Natural killer cell (primary cell): ENCODE measurements at regions not wholly inside any gene's neighbourhood (a gene's known extent, or its start where the extent isn't known, plus 50 kb on each side); places are given as distances from the start of the nearest gene placed in this dataset.

Source experiments
- ATAC-seq, 3 donors: fragments of 150-1000 bp in 2 of 3; fragments of 200-7000 bp in 1 of 3; cut with Tn5 transposase; 1 replicate in 1 of 3; 2 replicates in 2 of 3; pipeline ENCODE4 v1.10.0; 2021; ENCODE audit warnings: mild to moderate bottlenecking in 2 of 3, moderate library complexity in 2 of 3
- DNase-seq, 2 donors: peaks; one replicate each; pipeline versions ENCODE4 v3.0.0 to v3.0.0-alpha.2; 2013 to 2021; ENCODE audit warnings: mixed read lengths in 1 of 2
- H3K27ac ChIP-seq: one replicate; pipeline ENCODE4 v1.5.1; 2013; ENCODE audit warnings: mild to moderate bottlenecking, low read length
- H3K27me3 ChIP-seq: one replicate; pipeline ENCODE4 v1.6.1; 2013; ENCODE audit warnings: low read length; ENCODE audit not compliant: control insufficient read depth, insufficient read depth
- H3K36me3 ChIP-seq: one replicate; pipeline ENCODE4 v1.6.1; 2013; ENCODE audit warnings: low read length; ENCODE audit not compliant: control insufficient read depth, insufficient read depth
- H3K4me1 ChIP-seq: one replicate; pipeline ENCODE4 v1.6.1; 2013; ENCODE audit warnings: low read length; ENCODE audit not compliant: control insufficient read depth, insufficient read depth
- H3K4me3 ChIP-seq: one replicate; pipeline ENCODE4 v1.5.1; 2013; ENCODE audit warnings: low read length
- H3K9me3 ChIP-seq: one replicate; pipeline ENCODE4 v1.6.1; 2013; ENCODE audit warnings: low read length; ENCODE audit not compliant: control insufficient read depth, insufficient read depth
- H3K27ac Mint-ChIP-seq, 2 donors: one replicate each; pipeline ENCODE4 v1.8.0; 2022; ENCODE audit warnings: mild to moderate bottlenecking in 2 of 2, mixed read lengths in 2 of 2, moderate library complexity in 1 of 2
- H3K27me3 Mint-ChIP-seq, 2 donors: one replicate each; pipeline ENCODE4 v1.8.0; 2022; ENCODE audit warnings: low read depth in 2 of 2, mixed read lengths in 2 of 2
- H3K36me3 Mint-ChIP-seq: one replicate; pipeline ENCODE4 v1.8.0; 2022; ENCODE audit warnings: mixed read lengths
- H3K4me1 Mint-ChIP-seq, 2 donors: one replicate each; pipeline ENCODE4 v1.8.0; 2022; ENCODE audit warnings: mixed read lengths in 2 of 2
- H3K4me3 Mint-ChIP-seq: one replicate; pipeline ENCODE4 v1.8.0; 2022; ENCODE audit warnings: mild to moderate bottlenecking, moderate library complexity, mixed read lengths
- H3K9me3 Mint-ChIP-seq, 2 donors: one replicate each; pipeline ENCODE4 v1.8.0; 2022; ENCODE audit warnings: mixed read lengths in 2 of 2
- CTCF ChIP-seq: fragments of 200-600 bp; IDR thresholded peaks from one replicate; pipeline ENCODE4 v1.8.0; 2022; ENCODE audit warnings: antibody characterized with exemption
- WGBS: methylation state at CpG from one replicate; pipeline ENCODE4 v1.1.7; 2013; ENCODE audit warnings: missing lambda C conversion rate; ENCODE audit not compliant: insufficient coverage; 5-methylcytosine and 5-hydroxymethylcytosine counted together
- intact Hi-C: fragments of 100-400 bp; cut with micrococcal nuclease; formaldehyde crosslinking; loops from one replicate; pipeline ENCODE4 v1.14.2; 2022

GRCh38 chr18:22488554-22488953 is 70.8 kb upstream of the CTAGE1 start:
- Histone ChIP-seq H3K27ac (no peak overlapping the region), H3K4me3 (no peak overlapping the region), H3K9me3 (no peaks in the 10 kb centered on the region), H3K36me3 (no peaks in the 10 kb centered on the region), H3K27me3 (peaks cover 4% of the 10 kb centered on the region), H3K4me1 (no peaks in the 10 kb centered on the region)
- ATAC-seq (no peak), DNase-seq (no peak)
- Mint-ChIP-seq H3K4me3 (no peak overlapping the region), H3K27me3 (peaks cover 15 to 21% of the 10 kb centered on the region in 2 donors), H3K9me3 (no peaks in the 10 kb centered on the region), H3K4me1 (peaks cover 0 to 7% of the 10 kb centered on the region in 2 donors), H3K27ac (no peak overlapping the region), H3K36me3 (no peaks in the 10 kb centered on the region)
- TF ChIP-seq CTCF = no peak
- WGBS = 92% methylated on average over 5 of the region's 5 CpGs
- intact Hi-C loops = no loop called here

GRCh38 chr18:22489704-22490103 is 72.0 kb upstream of the CTAGE1 start:
- Mint-ChIP-seq H3K27ac (no peak overlapping the region), H3K4me3 (no peak overlapping the region), H3K36me3 (no peaks in the 10 kb centered on the region), H3K27me3 (peaks cover 18 to 28% of the 10 kb centered on the region in 2 donors), H3K9me3 (no peaks in the 10 kb centered on the region), H3K4me1 (peaks cover 0 to 7% of the 10 kb centered on the region in 2 donors)
- H3K27me3 ChIP-seq = peaks cover 4% of the 10 kb centered on the region
- H3K9me3 ChIP-seq = no peaks in the 10 kb centered on the region
- no peak for TF ChIP-seq CTCF
- no peaks in the 10 kb centered on the region for H3K36me3 ChIP-seq
- DNase-seq (no peak), ATAC-seq (no peak)
- WGBS = 90% methylated on average over 1 of the region's 1 CpG
- intact Hi-C loops = no loop called here
- H3K4me3 ChIP-seq = no peak overlapping the region
- no peak overlapping the region for H3K27ac ChIP-seq
- no peaks in the 10 kb centered on the region for H3K4me1 ChIP-seq

- H3K9me3 Mint-ChIP-seq = no peaks in the 10 kb centered on the region
- intact Hi-C loops = no loop called here
- ATAC-seq = peak in 2 of 3 donors; percentile 50 to 76
- H3K27me3 Mint-ChIP-seq = peaks cover 16 to 30% of the 10 kb centered on the region in 2 donors
- H3K4me1 ChIP-seq = no peaks in the 10 kb centered on the region
- H3K4me3 Mint-ChIP-seq = no peak overlapping the region
- H3K27ac Mint-ChIP-seq = no peak overlapping the region
- no peaks in the 10 kb centered on the region for H3K9me3 ChIP-seq
- peaks cover 0 to 7% of the 10 kb centered on the region in 2 donors for H3K4me1 Mint-ChIP-seq
- no peak overlapping the region for H3K4me3 ChIP-seq
- H3K36me3 Mint-ChIP-seq = no peaks in the 10 kb centered on the region
- TF ChIP-seq CTCF = no peak
- H3K36me3 ChIP-seq = no peaks in the 10 kb centered on the region
- peaks cover 4% of the 10 kb centered on the region for H3K27me3 ChIP-seq
- no peak for DNase-seq
- WGBS = 58% methylated on average over 4 of the region's 4 CpGs
- H3K27ac ChIP-seq = no peak overlapping the region
Observed at GRCh38 chr18:22490429-22490846, 72.7 kb upstream of the CTAGE1 start.

GRCh38 chr18:22493255-22493654 is 75.5 kb upstream of the CTAGE1 start:
- Histone ChIP-seq H3K27ac (no peak overlapping the region), H3K9me3 (no peaks in the 10 kb centered on the region), H3K4me3 (no peak overlapping the region), H3K36me3 (no peaks in the 10 kb centered on the region), H3K4me1 (no peaks in the 10 kb centered on the region), H3K27me3 (peaks cover 8% of the 10 kb centered on the region)
- no peak overlapping the region for H3K4me3 Mint-ChIP-seq
- peaks cover 0 to 7% of the 10 kb centered on the region in 2 donors for H3K4me1 Mint-ChIP-seq
- H3K36me3 Mint-ChIP-seq = peaks cover 14% of the 10 kb centered on the region
- ATAC-seq (no peak), DNase-seq (no peak)
- peaks cover 0 to 3% of the 10 kb centered on the region in 2 donors for H3K9me3 Mint-ChIP-seq
- intact Hi-C loops = no loop called here
- no peak for TF ChIP-seq CTCF
- no peak overlapping the region for H3K27ac Mint-ChIP-seq
- peaks cover 20 to 47% of the 10 kb centered on the region in 2 donors for H3K27me3 Mint-ChIP-seq
